SK-N-SH treated with all-trans-retinoic acid at 6 μM for 48 hours (cell line): ENCODE measurements at regions not wholly inside any gene's neighbourhood (a gene's known extent, or its start where the extent isn't known, plus 50 kb on each side); places are given as distances from the start of the nearest gene placed in this dataset.

Experiments
- TCF4 ChIP-seq: fragments of 250-450 bp; sonication (Bioruptor Pico); IDR thresholded peaks from 2 replicates; pipeline ENCODE4 v1.8.0; 2021; ENCODE audit warnings: mild to moderate bottlenecking, moderate library complexity, borderline replicate concordance
- TOX ChIP-seq: fragments of 250-450 bp; sonication (Bioruptor Pico); IDR thresholded peaks from 2 replicates; pipeline ENCODE4 v1.8.0; 2021; ENCODE audit warnings: mild to moderate bottlenecking, moderate library complexity, borderline replicate concordance
- ZC3H10 ChIP-seq: fragments of 250-450 bp; sonication (Bioruptor Pico); IDR thresholded peaks from 2 replicates; pipeline ENCODE4 v1.5.1; 2021; ENCODE audit warnings: mild to moderate bottlenecking, moderate library complexity
- ZFP30 ChIP-seq: fragments of 450-650 bp; formaldehyde crosslinking; IDR thresholded peaks from 2 replicates; pipeline ENCODE4 v1.5.0; 2022; ENCODE audit warnings: mild to moderate bottlenecking, moderate library complexity

GRCh38 chrX:139199933-139200332, 330.6 kb upstream of the F9 start:
- TF ChIP-seq ZFP30 (CRISPR knock-in tag) (no peak), ZC3H10 (CRISPR knock-in tag) (no peak), TCF4 (CRISPR knock-in tag) (no peak), TOX (CRISPR knock-in tag) (no peak)
